Inferior parietal cortex (tissue), 1 donor: ENCODE measurements at regions not wholly inside any gene's neighbourhood (a gene's known extent, or its start where the extent isn't known, plus 50 kb on each side); places are given as distances from the start of the nearest gene placed in this dataset.
A peak's percentile ranks its signal among the peaks of the same experiment; 100 is the strongest.

ENCODE experiments used
- DNase-seq: peaks from one replicate; pipeline ENCODE4 v3.0.0-alpha.2; 2016; ENCODE audit errors: extremely low spot score

DNA sequence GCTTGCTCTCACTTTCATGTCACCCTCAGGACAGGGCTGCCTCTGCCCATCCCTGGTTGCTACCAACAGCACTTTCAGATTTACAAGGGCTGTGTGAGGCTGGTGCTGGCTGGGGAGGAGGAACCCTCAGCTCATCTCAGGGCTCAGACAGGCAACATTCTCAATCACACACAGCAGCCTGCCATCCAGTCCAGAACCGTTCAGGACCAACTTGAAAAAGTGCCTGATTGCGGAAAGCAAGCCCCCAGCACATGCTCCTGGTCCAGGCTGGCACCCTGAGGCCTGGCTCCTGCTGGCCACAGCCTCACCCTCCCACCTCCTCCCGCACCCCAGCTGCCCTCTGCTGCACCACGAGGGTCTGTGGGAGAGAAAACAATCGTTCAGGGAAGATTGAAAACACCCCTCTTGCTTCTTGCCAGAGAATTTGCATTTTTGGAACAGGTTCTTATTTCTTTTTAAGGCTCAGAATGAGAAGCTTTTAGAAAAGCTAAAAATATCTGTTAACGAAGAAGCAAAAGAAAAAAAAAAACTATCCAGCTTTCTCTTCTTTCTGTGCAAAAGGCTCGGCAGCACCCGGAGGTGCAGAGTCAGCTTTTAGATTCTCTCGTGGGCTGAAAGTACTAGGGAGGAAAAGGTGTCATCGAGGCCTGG lies 403.8 kb upstream of the ID2 start:
- peak; percentile 59 for DNase-seq

DNA sequence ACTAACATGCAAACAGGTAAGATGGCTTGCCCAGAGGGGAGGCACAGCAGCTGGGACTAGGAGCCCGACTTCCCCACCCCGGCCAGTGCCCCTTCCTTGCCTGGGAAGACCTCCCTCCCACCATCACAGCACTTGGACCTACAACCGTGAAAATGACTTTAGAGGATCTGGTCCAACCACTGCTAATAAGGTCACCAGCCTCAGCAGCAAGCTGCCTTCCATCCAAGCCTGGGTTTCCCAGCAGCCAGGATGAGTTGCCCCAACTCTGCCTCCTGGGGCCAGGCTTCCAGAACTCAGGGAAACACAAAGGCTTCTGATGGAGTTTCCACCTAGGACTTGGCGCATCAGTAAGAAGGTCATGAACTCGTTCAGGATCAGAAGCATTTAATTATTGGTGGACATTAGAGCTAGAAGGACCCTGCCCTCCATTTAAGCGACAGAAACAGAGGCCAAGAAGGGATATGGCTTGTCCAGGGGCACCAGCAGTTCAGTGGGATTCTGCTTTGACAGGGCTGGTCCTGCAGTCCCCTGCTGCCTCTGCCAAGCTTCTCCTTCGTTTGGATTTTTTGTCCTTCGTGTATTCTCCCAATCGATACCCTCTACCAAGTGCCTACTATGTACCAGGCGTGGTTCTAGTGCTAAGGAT lies 403.0 kb upstream of the ID2 start:
- no peak for DNase-seq

DNA sequence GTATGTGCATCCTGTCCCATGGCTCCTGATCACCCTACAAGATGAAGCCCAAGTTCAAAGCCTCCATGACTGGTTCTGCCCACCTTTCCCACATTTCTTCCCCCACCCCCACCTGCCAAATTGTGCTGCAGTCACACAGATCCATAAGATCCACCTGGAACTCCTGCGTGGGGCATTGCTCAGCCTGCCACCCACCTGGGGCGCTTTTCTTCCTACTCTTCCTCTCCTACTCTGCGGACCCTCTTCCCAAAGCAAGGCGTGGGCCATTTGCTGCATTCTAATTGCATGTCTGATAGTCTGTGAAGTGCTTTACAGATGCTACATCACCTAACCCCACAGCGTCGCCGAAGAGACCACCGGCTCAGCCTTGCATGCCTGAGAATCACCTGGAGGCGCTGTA lies 402.4 kb upstream of the ID2 start:
- DNase-seq: no peak

DNA sequence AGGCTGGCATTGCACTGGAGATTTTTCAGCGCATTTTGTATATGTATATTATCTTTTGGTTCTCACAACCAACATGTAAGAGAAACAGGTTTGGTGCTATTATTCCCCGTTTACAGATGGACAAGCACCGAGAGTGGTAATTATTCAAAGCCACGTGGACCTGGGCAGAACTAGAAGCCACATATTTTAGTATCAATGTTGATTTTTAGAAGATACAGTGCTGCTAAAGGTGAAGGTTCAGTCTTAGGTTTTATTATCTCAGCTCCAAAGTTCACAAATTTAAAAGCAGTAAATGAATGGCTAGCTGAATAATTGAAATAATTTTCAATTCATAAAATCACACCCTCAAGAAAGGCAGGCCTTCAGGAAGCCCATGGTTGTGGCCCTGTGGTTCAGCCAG lies 400.6 kb upstream of the ID2 start:
- DNase-seq: no peak

DNA sequence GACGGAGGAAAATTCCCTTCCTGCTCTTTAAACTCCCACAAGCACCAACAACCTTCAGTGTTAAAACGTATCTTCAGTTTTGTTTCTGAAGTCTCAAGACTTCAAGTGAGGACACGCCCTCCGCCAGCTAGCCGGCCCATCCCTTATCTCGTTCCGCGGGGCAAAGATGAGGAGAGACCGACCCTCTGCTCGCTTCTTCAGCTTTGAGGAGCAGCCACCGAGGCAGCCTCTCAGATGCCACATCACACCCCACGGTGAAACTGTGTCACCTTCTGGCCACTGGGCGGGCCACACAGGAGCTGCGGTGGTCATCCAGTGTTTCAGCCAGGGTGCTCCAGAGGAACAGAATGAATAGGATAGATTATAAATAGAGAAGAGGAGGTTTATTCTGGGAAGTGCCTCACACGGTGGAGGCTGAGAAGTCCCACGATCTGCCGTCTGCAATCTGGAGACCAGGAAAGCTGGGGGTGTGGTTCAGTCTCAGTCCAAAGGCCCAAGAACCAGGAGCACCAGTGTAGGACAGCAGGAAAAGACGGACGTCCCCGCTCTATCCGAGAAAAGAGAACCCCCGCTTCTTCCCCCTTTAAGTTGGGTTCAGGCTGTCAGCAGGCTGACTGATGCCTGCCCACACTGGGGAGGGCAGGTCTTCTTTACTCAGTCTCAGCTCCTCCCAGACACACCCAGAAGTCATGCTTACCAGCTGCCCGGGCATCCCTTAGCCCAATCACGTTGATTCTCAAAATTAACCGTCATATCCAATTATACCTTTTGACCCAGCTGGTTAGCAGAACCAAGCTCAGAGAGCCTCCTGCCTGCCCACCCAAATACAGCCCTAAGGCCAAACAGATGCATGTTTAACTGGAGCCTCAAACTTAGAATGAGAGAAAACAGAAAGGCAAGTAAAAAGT lies 399.7 kb upstream of the ID2 start:
- DNase-seq: no peak

DNA sequence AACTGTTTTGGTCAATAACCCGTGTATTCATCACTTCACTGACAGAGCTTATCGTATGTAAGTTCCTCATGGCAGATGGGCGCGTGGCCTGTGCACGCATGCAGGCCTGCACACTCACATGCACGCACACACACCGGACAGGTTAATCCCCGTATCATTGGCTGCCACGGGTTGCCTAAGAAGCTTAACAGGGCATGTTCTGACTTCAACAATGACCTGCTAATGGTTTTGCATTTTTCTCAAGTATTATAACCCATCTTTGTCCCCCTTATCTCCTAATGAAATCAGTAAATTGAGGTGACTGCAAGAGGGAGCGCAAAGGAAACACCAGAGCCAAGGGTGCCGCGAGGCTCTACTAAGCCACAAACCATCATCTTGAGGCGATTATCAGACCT lies 399.0 kb upstream of the ID2 start:
- no peak for DNase-seq

DNA sequence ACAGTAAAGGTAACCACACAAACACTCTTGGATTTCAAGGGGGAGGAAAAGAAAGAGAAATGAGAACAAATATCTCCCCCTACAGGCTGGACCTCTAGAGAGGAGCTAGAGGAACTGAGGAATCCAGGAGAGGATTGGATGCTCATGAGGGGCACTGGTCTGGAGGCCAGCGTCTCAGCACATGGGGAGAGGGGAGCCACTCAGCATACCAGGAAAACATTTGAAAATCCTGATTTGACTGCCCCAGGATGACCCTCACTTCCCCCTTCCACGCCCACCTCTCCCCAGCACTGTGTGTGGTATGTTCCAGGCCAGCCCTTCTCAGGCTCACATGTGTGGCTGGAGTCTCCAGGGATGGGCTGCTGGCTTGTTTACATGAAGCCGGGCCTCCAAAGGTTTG lies 396.8 kb upstream of the ID2 start:
- no peak for DNase-seq

DNA sequence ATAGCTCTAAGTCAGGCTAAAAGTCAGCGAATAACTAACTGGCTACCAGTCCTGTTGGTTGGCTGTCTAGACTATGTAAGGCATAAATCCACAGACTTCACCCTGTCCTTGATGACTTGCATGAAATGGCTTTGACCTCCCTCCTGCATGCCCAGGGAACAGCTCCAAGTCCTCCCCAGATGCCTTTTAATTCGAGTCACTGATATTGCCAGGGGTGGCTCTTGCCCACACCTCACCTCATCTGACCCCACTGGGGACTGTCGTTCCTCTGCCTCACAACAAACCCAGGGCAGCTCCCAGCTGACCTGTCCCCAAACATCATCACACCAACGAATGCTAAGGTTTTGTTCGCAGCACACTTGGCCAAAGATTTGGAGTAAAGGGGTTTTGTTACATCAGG lies 396.0 kb upstream of the ID2 start:
- no peak for DNase-seq

DNA sequence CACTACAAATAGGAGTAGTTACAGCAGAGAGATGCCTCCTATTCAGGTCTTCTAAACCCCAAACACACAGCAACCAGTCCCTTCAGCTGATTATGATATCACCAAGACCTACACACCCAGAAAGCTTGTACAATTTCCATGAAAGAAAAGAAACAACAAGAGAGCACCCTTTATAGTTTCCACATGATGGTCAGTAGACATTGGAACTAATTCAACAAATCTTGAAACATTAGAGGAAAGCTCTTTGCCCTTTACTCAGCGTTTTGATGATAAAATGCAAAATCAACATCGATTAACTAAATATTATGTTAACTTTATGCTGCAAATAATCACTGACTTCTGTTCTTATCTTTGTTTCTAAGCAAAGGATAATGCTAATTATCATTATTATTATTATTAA lies 393.6 kb upstream of the ID2 start:
- no peak for DNase-seq

DNA sequence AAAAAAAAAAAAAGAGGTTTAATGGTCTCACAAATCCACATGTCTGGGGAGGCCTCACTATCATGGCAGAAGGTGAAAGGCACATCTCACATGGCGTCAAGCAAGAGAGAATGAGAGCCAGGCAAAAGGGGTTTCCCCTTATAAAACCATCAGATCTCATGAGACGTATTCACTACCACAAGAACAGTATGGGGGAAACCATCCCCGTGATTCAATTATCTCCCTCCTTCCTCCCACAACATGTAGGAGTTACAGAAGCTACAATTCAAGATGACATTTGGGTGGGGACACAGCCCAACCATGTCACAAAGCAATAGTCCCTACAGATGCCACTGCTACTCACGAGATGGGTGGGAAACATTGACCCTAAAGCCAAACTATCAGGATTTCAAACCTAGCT lies 392.7 kb upstream of the ID2 start:
- no peak for DNase-seq

DNA sequence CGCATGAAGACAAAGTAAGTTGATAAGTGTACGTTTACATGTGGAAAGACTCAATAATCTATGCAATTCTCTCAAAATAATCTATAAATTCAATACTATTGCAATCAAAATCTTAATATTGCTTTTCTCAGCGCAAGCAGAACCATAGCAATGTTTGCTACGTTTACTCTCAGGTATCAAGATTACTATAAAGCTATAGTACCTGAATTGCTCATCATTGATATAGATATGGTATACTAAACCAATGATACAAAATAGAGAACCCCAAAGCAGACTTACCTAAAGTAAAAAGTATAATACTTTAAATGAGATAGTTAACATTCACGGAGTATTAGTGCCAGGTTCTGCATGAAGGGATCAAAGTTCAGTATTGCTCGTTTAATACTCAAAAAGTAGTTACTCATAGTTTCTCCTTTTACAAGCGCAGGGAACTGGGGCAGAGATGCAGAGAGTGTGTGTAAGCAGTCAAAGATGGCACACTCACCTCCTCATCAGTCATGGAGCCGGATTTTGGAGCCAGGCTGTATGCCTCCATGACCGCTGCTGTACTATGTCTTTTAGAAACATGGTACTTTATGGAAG lies 391.0 kb upstream of the ID2 start:
- no peak for DNase-seq

DNA sequence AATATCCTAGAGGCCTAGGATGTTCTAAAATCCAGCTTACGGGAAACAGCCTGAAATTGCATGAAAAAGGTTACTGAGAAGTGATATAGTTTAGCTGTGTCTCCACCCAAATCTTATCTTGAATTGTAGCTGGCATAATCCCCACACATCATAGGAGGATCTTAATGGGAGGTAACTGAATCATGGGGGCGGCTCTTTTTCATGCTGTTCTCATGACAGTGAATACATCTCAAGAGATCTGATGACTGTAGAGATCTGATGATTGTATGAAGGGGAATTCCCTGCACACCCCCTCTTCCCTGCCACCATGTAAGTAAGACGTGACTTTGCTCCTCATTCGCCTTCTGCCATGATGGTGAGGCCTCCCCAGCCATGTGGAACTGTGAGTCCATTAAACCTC lies 385.6 kb upstream of the ID2 start:
- no peak for DNase-seq

DNA sequence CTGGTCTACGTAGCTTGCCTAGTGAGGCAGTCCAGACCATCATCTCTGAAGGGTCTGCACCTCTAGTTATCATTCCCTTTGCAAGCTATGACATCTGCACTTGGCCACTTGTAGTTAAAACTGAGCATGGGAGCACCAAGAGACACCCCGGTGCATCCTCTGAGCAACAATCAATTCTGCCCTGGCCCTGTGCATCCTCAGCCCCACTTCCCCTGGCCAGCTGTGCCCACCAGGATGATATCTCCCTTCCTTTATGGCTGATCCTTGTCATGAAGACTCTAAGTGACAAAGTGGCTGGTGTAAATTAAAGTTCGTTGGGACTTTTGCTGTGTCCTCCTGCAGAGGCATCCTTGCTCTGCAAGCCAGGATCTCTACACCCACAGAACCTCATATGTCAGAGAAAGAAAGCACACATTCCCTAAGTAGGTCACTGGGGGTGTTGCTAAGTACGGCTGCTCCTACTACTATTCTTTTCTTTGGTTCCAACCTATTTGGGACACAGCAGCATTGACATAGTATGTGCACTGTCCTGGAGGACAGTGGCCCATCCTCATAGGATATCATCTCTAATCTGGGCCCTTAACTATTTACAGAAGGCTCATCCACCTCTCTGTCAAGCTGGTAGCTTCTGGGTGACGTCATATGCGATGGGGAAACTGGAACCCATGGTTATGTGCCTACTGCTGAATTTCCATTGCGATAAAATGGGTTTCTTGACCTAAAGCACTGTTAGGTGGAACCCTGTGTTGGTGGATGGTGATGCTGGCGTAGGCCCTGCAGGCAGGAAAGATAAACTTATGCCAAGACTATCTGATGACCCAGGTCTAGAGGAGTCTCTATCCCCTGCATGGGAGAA lies 384.3 kb upstream of the ID2 start:
- no peak for DNase-seq

DNA sequence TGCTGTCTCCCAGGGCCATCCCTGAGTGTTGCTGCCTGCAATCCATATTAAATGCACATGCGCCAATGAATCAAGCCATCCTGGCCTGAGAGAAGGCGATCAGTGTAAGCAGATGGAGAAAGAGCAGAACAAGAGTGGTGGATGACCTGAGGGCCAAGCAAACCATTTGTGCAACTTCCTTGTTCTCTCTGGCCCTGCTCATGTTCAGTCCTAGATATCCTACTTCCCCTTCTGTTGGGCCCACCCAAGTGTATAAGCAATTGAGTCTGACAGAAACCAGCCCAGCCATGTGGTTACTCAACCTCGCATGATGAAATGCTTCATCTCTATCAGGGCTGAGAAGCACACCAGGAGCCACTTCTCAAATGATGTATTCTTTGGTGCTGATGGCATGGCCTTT lies 383.1 kb upstream of the ID2 start:
- no peak for DNase-seq

DNA sequence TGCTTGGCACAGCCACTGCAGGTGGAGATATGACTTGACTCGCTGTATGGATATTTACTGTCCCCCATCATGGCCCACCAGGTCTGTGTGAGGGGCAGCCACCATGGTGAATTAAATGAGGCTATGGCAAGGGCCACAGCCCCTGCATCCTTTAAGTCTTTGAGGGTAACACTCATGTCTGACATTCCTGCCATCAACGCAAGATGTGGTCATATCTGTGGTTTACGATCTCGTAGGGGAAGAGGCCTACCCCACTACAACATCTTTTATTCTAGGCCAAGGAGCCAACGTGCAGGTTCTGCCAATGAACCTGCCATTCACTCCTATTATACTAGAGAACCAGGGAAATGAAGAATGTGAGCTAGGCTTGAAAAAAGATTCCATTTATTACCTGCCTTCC lies 381.6 kb upstream of the ID2 start:
- DNase-seq: no peak

DNA sequence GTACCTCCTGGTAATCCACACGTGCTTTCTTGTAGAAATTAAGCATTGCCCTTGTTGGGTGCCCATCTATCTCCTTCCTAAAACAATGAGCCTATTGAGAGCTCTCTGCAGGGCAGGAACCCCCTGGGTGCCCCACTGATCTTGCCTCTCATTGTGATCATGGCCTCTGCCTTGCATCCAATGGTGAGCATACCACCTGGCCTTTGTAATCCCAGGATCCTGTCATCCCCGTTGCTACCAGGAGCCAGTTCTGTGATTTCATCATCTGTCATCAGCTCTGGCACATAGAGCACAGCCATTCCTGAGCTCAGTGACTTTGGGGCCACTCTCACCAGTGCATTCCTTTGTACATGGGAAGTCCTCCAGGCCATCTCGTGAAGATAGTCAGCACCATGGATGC lies 381.0 kb upstream of the ID2 start:
- no peak for DNase-seq

DNA sequence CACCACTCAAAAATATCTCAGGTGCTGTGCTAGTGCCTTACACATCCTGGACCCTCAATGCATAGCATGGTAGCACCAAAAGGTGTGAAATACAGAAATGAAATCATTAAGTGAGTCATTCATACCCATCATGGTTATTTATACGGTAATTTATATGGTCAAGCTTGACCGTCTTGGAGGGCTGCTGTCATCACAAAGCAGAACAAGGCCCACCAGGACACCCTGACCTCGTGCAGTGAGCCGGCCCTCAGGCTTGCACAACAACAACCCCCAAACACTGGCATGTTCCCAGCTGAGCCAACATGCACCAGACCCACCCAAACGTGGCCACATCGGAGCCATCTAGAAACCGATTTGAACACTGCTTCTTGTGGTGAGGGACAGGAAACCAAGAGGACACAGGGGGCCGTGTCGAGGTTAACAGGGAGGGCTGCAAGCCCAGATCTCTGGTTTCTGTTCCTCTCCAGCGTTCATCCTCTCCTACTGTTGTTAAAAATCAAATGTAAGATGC lies 378.5 kb upstream of the ID2 start:
- DNase-seq: no peak

DNA sequence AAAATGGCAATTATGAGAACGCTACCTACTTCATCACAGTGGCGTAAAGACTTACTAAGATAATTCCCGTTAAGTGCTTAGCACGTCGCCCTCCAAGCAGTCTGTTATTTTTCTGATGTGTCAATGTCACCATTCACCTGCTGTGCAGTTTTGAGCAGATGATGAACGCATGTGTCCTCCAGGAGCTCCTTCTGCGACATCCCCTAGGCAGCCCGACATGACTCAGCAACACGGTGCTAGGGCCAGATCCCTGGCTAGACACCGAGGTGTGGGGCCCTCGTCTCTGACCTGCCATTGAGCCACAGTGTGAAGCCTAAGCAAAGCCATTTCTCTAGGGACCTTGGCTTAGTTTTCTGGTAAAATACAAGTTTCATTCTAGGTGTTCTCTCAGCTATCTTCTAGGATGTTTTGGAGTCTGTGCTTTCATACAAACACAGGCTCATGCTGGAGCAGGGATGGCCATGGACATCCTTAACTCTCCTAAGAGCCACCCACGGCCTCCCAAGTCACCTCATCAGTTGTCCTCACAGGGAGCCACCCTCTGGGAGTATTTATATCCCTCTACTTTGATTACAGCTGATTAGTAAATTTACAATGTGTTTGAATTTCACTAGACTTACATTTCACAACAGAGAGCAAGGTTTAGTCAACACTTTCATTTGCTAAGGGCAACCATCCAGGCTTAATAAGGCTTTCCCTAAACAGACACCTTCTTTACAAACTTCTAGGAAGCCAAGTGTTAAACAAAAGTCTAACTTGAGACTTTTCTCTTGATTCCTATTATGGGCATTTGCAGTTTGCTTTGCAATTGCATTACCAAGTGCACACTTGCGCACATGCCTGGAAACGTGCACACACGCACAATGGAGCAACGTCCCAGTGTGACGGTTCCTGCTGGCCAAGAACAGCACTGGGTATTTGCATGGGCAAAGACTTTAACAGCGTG lies 376.8 kb upstream of the ID2 start:
- no peak for DNase-seq

DNA sequence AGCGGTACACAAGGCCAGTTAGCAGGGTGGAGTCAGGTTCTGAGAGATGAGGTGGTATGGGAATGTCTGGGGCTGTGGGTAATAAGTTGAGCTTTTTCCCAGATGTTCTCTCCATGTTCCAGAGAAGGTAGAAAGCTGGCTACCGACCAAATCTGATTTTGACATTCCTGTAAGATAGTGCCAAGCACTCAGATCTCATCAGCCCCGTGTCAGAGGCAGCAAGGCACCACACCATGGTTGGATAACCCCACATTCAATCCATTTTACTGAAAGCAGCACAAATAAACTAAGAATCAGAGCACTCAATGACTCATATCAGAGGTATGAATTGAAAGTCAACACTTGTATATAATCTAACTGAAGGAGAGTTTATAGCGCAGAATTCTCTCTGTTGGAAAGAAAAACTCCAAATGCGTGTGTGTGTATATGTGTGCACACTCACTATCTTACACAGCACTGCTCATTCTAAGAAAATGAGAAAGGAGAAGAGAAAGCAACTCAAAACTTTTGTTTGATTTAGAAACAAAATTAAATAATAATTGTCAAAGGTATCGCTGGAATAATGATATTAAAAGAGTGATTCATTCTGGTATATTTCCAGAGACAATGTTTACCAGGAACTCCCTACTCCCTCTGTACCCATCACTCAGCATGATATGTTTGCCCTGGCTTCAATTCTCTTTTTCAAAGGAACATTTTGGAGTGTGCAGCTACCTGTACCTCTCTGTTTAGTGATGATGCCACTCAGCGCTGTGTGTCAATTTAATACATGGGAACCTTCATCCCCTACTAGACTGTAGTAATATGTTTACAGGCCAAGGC lies 375.1 kb upstream of the ID2 start:
- DNase-seq: no peak
